ENCODE measurements at regions not wholly inside any gene's neighbourhood (a gene's known extent, or its start where the extent isn't known, plus 50 kb on each side); places are given as distances from the start of the nearest gene placed in this dataset.

GRCh38 chr11:112465433-112466024 lies 204.9 kb upstream of the PLET1 start:
- no peak for DNase-seq (ENCODE audit: low spot score)

GRCh38 chr11:112467721-112468120 lies 207.1 kb upstream of the PLET1 start:
- DNase-seq (ENCODE audit: low spot score), result no peak

GRCh38 chr11:112469376-112469775 lies 208.7 kb upstream of the PLET1 start:
- DNase-seq (ENCODE audit: low spot score), result no peak

- no peak for DNase-seq (ENCODE audit: low spot score)
Measured at GRCh38 chr11:112470355-112470754, 209.7 kb upstream of the PLET1 start.

GRCh38 chr11:112471731-112472130 lies 211.1 kb upstream of the PLET1 start:
- no peak for DNase-seq (ENCODE audit: low spot score)

- no peak for DNase-seq (ENCODE audit: low spot score)
Measured at GRCh38 chr11:112477152-112477551, 216.5 kb upstream of the PLET1 start.

GRCh38 chr11:112477581-112478317 lies 217.1 kb upstream of the PLET1 start:
- DNase-seq (ENCODE audit: low spot score), result no peak

GRCh38 chr11:112478806-112479205 lies 218.1 kb upstream of the PLET1 start:
- no peak for DNase-seq (ENCODE audit: low spot score)

- no peak for DNase-seq (ENCODE audit: low spot score)
Measured at GRCh38 chr11:112481431-112481830, 220.8 kb upstream of the PLET1 start.

GRCh38 chr11:112481893-112482292 lies 221.2 kb upstream of the PLET1 start:
- no peak for DNase-seq (ENCODE audit: low spot score)

GRCh38 chr11:112485280-112485679 lies 224.6 kb upstream of the PLET1 start:
- DNase-seq (ENCODE audit: low spot score), result no peak

GRCh38 chr11:112497826-112498225 lies 237.2 kb upstream of the PLET1 start:
- no peak for DNase-seq (ENCODE audit: low spot score)

GRCh38 chr11:112498701-112499100 lies 238.0 kb upstream of the PLET1 start:
- DNase-seq (ENCODE audit: low spot score), result no peak

- no peak for DNase-seq (ENCODE audit: low spot score)
Measured at GRCh38 chr11:112499153-112499880, 238.7 kb upstream of the PLET1 start.

- DNase-seq (ENCODE audit: low spot score), result no peak
Measured at GRCh38 chr11:112499881-112500204, 239.2 kb upstream of the PLET1 start.

GRCh38 chr11:112503410-112503809 lies 242.8 kb upstream of the PLET1 start:
- DNase-seq (ENCODE audit: low spot score), result no peak

- DNase-seq (ENCODE audit: low spot score), result no peak
Measured at GRCh38 chr11:112504056-112504455, 243.4 kb upstream of the PLET1 start.

GRCh38 chr11:112506852-112507251 lies 246.2 kb upstream of the PLET1 start:
- DNase-seq (ENCODE audit: low spot score), result no peak

- no peak for DNase-seq (ENCODE audit: low spot score)
Measured at GRCh38 chr11:112507281-112507680, 246.6 kb upstream of the PLET1 start.

- no peak for DNase-seq (ENCODE audit: low spot score)
Measured at GRCh38 chr11:112508750-112509149, 248.1 kb upstream of the PLET1 start.

- DNase-seq (ENCODE audit: low spot score), result no peak
Measured at GRCh38 chr11:112509300-112509699, 248.6 kb upstream of the PLET1 start.

- DNase-seq (ENCODE audit: low spot score), result no peak
Measured at GRCh38 chr11:112511271-112511670, 250.6 kb upstream of the PLET1 start.

- no peak for DNase-seq (ENCODE audit: low spot score)
Measured at GRCh38 chr11:112511911-112512310, 251.3 kb upstream of the PLET1 start.

Measured in hematopoietic multipotent progenitor cell treated with erythropoietin and hydrocortisone succinate and interleukin-3 and kit ligand, for 15 days (in vitro differentiated cells).